Astrocyte (in vitro differentiated cells and primary cell): ENCODE measurements at regions not wholly inside any gene's neighbourhood (a gene's known extent, or its start where the extent isn't known, plus 50 kb on each side); places are given as distances from the start of the nearest gene placed in this dataset.
"Not testable (repeated sequence)": the region's sequence is repeated elsewhere in the genome, so short reads cannot be mapped to it uniquely, and the experiment has no call there.

ENCODE experiments used
- DNase-seq: peaks from one replicate; pipeline ENCODE4 v3.0.0-alpha.2; 2010; ENCODE audit warnings: low read depth
- FAIRE-seq: peaks from 2 replicates; lab custom pipeline; 2011; peaks lifted over from hg19 to GRCh38; lab: Jason Lieb, UNC
- H2AFZ ChIP-seq: 2 replicates; pipeline ENCODE4 v1.6.0; 2012; ENCODE audit warnings: low read depth, low read length, inconsistent platforms
- H3K27ac ChIP-seq: 2 replicates; pipeline ENCODE4 v1.5.1; 2011; ENCODE audit warnings: low read depth, low read length, inconsistent platforms
- H3K27me3 ChIP-seq: 2 replicates; pipeline ENCODE4 v1.6.0; 2011; ENCODE audit warnings: low read length, inconsistent platforms; ENCODE audit not compliant: insufficient read depth
- H3K36me3 ChIP-seq: 2 replicates; pipeline ENCODE4 v1.5.1; 2011; ENCODE audit warnings: low read length, inconsistent platforms; ENCODE audit not compliant: insufficient read depth
- H3K4me1 ChIP-seq: 2 replicates; pipeline ENCODE4 v1.5.1; 2011; ENCODE audit warnings: low read length, inconsistent platforms; ENCODE audit not compliant: insufficient read depth
- H3K4me2 ChIP-seq: 2 replicates; pipeline ENCODE4 v1.6.0; 2012; ENCODE audit warnings: low read length, inconsistent platforms
- H3K4me3 ChIP-seq: 2 replicates; pipeline ENCODE4 v1.5.1; 2011; ENCODE audit warnings: low read depth, mild to moderate bottlenecking, low read length, inconsistent platforms; ENCODE audit not compliant: insufficient read depth
- H3K79me2 ChIP-seq: 2 replicates; pipeline ENCODE4 v1.6.0; 2012; ENCODE audit warnings: mild to moderate bottlenecking, low read length, inconsistent platforms; ENCODE audit not compliant: insufficient read depth
- H3K9ac ChIP-seq: 2 replicates; pipeline ENCODE4 v1.6.0; 2012; ENCODE audit warnings: mild to moderate bottlenecking, low read length, inconsistent platforms
- H3K9me3 ChIP-seq: 2 replicates; pipeline ENCODE4 v1.5.1; 2012; ENCODE audit warnings: low read depth, mild to moderate bottlenecking, low read length, inconsistent platforms; ENCODE audit not compliant: insufficient read depth
- H4K20me1 ChIP-seq: 2 replicates; pipeline ENCODE4 v1.6.0; 2012; ENCODE audit warnings: low read length, inconsistent platforms; ENCODE audit not compliant: insufficient read depth
- H3K27ac Mint-ChIP-seq: one replicate; pipeline ENCODE4 v1.8.0; 2021; ENCODE audit warnings: mild to moderate bottlenecking, mixed read lengths; ENCODE audit not compliant: unreplicated experiment
- H3K27me3 Mint-ChIP-seq: one replicate; pipeline ENCODE4 v1.8.0; 2021; ENCODE audit warnings: low read depth, mixed read lengths; ENCODE audit not compliant: unreplicated experiment
- H3K36me3 Mint-ChIP-seq: one replicate; pipeline ENCODE4 v1.8.0; 2021; ENCODE audit warnings: low read depth, mixed read lengths; ENCODE audit not compliant: unreplicated experiment
- H3K4me1 Mint-ChIP-seq: one replicate; pipeline ENCODE4 v1.8.0; 2021; ENCODE audit warnings: low read depth, mixed read lengths; ENCODE audit not compliant: unreplicated experiment
- H3K4me3 Mint-ChIP-seq: one replicate; pipeline ENCODE4 v1.8.0; 2021; ENCODE audit warnings: mild to moderate bottlenecking, moderate library complexity, mixed read lengths; ENCODE audit not compliant: unreplicated experiment
- H3K9me3 Mint-ChIP-seq: one replicate; pipeline ENCODE4 v1.8.0; 2021; ENCODE audit warnings: mild to moderate bottlenecking, mixed read lengths; ENCODE audit not compliant: unreplicated experiment
- CTCF ChIP-seq: IDR thresholded peaks from 2 replicates; pipeline ENCODE4 v1.5.1; 2011; ENCODE audit warnings: low read depth, mild to moderate bottlenecking, inconsistent platforms, low read length, moderate library complexity; ENCODE audit not compliant: insufficient read depth
- EZH2 ChIP-seq: IDR thresholded peaks from 2 replicates; pipeline ENCODE4 v1.6.1; 2012; ENCODE audit warnings: mild to moderate bottlenecking, low read length, inconsistent platforms; ENCODE audit not compliant: insufficient read depth

GRCh38 chr10:45104674-45105073 lies 104.0 kb downstream of the ZNF22 start:
- Mint-ChIP-seq H3K27me3 (peaks cover 16% of the 10 kb centered on the region), H3K4me3 (no peak overlapping the region), H3K9me3 (no peaks in the 10 kb centered on the region), H3K36me3 (no peaks in the 10 kb centered on the region), H3K27ac (no peak overlapping the region), H3K4me1 (no peaks in the 10 kb centered on the region)
- H3K4me2 ChIP-seq: no peak overlapping the region
- no peaks in the 10 kb centered on the region for H3K4me1 ChIP-seq
- H3K4me3 ChIP-seq: no peak overlapping the region
- H3K27ac ChIP-seq: no peak overlapping the region
- no peaks in the 10 kb centered on the region for H3K9me3 ChIP-seq
- no peak for FAIRE-seq
- H3K36me3 ChIP-seq: no peaks in the 10 kb centered on the region
- no peaks in the 10 kb centered on the region for H3K79me2 ChIP-seq
- DNase-seq: no peak
- no peaks in the 10 kb centered on the region for H3K27me3 ChIP-seq
- H4K20me1 ChIP-seq: no peaks in the 10 kb centered on the region
- H2AFZ ChIP-seq: no peak overlapping the region
- TF ChIP-seq CTCF: no peak
- TF ChIP-seq EZH2: no peak
- H3K9ac ChIP-seq: no peak overlapping the region

GRCh38 chr10:45105309-45105708 lies 104.6 kb downstream of the ZNF22 start:
- not testable (repeated sequence) for H3K79me2 ChIP-seq, H3K27ac Mint-ChIP-seq, FAIRE-seq

GRCh38 chr10:45106236-45106856 lies 105.6 kb downstream of the ZNF22 start:
- H3K9me3 Mint-ChIP-seq: no peaks in the 10 kb centered on the region

More at GRCh38 chr10:45105309-45105708, 104.6 kb downstream of the ZNF22 start:
- H3K4me3 Mint-ChIP-seq, DNase-seq, H3K4me2 ChIP-seq, H4K20me1 ChIP-seq, H3K9me3 ChIP-seq, H3K36me3 ChIP-seq, H3K4me3 ChIP-seq, H3K36me3 Mint-ChIP-seq, H3K27ac ChIP-seq, H3K9ac ChIP-seq, H3K4me1 ChIP-seq, H3K4me1 Mint-ChIP-seq, H3K9me3 Mint-ChIP-seq, H2AFZ ChIP-seq, H3K27me3 ChIP-seq: not testable (repeated sequence)
- H3K27me3 Mint-ChIP-seq: peaks cover 16% of the 10 kb centered on the region

More at GRCh38 chr10:45106236-45106856, 105.6 kb downstream of the ZNF22 start:
- no peaks in the 10 kb centered on the region for H3K79me2 ChIP-seq
- Mint-ChIP-seq H3K4me3 (no peak overlapping the region), H3K4me1 (no peaks in the 10 kb centered on the region), H3K27me3 (peaks cover 13% of the 10 kb centered on the region), H3K36me3 (no peaks in the 10 kb centered on the region), H3K27ac (no peak overlapping the region)
- no peaks in the 10 kb centered on the region for H4K20me1 ChIP-seq
- no peak overlapping the region for H2AFZ ChIP-seq
- H3K36me3 ChIP-seq: no peaks in the 10 kb centered on the region
- FAIRE-seq (no peak), DNase-seq (no peak)
- TF ChIP-seq CTCF (no peak), EZH2 (no peak)
- H3K4me3 ChIP-seq: no peak overlapping the region
- no peak overlapping the region for H3K27ac ChIP-seq
- H3K4me1 ChIP-seq: no peaks in the 10 kb centered on the region
- H3K4me2 ChIP-seq: no peak overlapping the region
- H3K9ac ChIP-seq: no peak overlapping the region
- no peaks in the 10 kb centered on the region for H3K9me3 ChIP-seq
- no peaks in the 10 kb centered on the region for H3K27me3 ChIP-seq
